Gastroesophageal sphincter (tissue), 2 donors: ENCODE measurements at regions not wholly inside any gene's neighbourhood (a gene's known extent, or its start where the extent isn't known, plus 50 kb on each side); places are given as distances from the start of the nearest gene placed in this dataset.

Experiments used
- POLR2A ChIP-seq, 2 donors: fragments of 450-650 bp; IDR thresholded peaks; one replicate each; pipeline ENCODE4 v1.6.1; 2017; ENCODE audit warnings: antibody characterized with exemption in 2 of 2, mild to moderate bottlenecking in 2 of 2, moderate library complexity in 1 of 2
- POLR2AphosphoS5 ChIP-seq: sonication (generic); formaldehyde crosslinking; IDR thresholded peaks from one replicate; pipeline ENCODE4 v1.6.1; 2017; ENCODE audit warnings: antibody characterized with exemption

DNA sequence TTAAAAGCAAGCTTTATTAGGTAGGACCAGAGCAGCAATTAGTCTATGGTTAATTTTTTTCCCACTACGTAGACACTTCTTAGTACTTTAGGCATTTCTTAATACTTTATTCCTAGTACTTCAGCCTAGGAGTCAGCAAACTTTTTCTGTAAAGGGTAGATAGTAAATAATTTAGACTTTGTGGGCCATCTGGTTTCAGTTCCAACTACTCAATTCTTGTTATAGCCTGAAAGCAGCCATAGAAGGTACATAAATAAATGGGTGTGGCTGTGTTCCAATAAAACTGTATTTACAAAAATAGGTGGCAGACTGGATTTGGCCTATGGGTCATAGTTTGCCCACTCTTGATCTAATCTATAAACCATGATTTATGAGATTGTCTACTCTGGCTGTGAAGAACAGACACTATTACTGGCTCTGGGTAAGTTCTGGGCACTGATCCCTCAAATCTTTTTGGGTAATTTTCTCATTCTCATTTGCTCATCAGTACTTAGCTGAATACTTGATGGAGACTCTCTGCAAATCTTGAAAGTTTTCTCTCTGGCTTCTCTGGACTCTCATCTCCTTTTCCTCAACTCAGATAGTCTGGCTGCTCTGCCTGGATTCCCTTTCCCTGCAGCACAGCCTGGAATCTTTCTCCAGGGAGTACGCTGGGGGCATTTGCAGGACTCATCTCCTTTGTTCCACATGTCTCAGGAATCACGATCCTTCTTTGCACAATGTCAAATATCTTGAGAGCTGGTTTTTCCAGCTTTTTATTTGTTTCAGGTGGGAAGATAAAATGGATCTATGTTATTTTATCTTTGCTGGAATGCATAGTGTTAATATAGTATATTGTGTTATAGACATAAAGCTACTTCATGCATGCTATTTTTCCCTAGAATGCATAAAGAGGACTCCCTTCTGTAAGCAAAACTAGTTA lies 524.8 kb upstream of the TBL1XR1 start:
- no peak for TF ChIP-seq POLR2A (IDR thresholded peaks at IDR 0.05)
- TF ChIP-seq POLR2AphosphoS5, result no peak
